OCI-LY1 (cell line): ENCODE measurements at regions not wholly inside any gene's neighbourhood (a gene's known extent, or its start where the extent isn't known, plus 50 kb on each side); places are given as distances from the start of the nearest gene placed in this dataset.

Source experiments
- H2AFZ ChIP-seq: fragments of 200-600 bp; sonication (generic), shearing (Covaris generic); 2 replicates; pipeline ENCODE4 v1.6.0; 2014; ENCODE audit warnings: antibody characterized with exemption, mild to moderate bottlenecking, low read length
- H3F3A ChIP-seq: fragments of 200-600 bp; sonication (generic), shearing (Covaris generic); 2 replicates; pipeline ENCODE4 v1.6.0; 2014; ENCODE audit warnings: mild to moderate bottlenecking, antibody characterized with exemption, low read length, moderate library complexity; ENCODE audit not compliant: insufficient read depth
- H3K27ac ChIP-seq: fragments of 200-600 bp; sonication (generic); 2 replicates; pipeline ENCODE4 v1.5.1; 2014; ENCODE audit warnings: low read length, mixed run types, mild to moderate bottlenecking, low read depth; ENCODE audit not compliant: poor library complexity, severe bottlenecking
- H3K27me3 ChIP-seq: fragments of 200-600 bp; sonication (generic); 2 replicates; pipeline ENCODE4 v1.6.0; 2014; ENCODE audit warnings: antibody characterized with exemption, mild to moderate bottlenecking, low read length, moderate library complexity; ENCODE audit not compliant: insufficient read depth
- H3K36me3 ChIP-seq: fragments of 200-600 bp; sonication (generic); 2 replicates; pipeline ENCODE4 v1.6.1; 2014; ENCODE audit warnings: mild to moderate bottlenecking, antibody characterized with exemption, low read length, moderate library complexity, mixed read lengths; ENCODE audit not compliant: insufficient read depth
- H3K4me1 ChIP-seq: fragments of 200-600 bp; sonication (generic); 2 replicates; pipeline ENCODE4 v1.5.1; 2014; ENCODE audit warnings: mild to moderate bottlenecking, low read length, moderate library complexity; ENCODE audit not compliant: insufficient read depth, severe bottlenecking
- H3K4me2 ChIP-seq: fragments of 200-600 bp; sonication (generic), shearing (Covaris generic); 2 replicates; pipeline ENCODE4 v1.6.1; 2014; ENCODE audit warnings: low read length
- H3K4me3 ChIP-seq: fragments of 200-600 bp; sonication (generic); 2 replicates; pipeline ENCODE4 v1.5.1; 2014; ENCODE audit warnings: low read length, low read depth, mild to moderate bottlenecking, mixed read lengths; ENCODE audit not compliant: poor library complexity, severe bottlenecking
- H3K79me2 ChIP-seq: fragments of 200-600 bp; shearing (Covaris generic); 2 replicates; pipeline ENCODE4 v1.6.1; 2016; ENCODE audit warnings: mixed run types, low read length, mixed read lengths; ENCODE audit not compliant: insufficient read depth
- H3K9ac ChIP-seq: fragments of 200-600 bp; sonication (generic), shearing (Covaris generic); 2 replicates; pipeline ENCODE4 v1.6.1; 2014; ENCODE audit warnings: mild to moderate bottlenecking, low read length, mixed read lengths
- H3K9me2 ChIP-seq: fragments of 200-600 bp; sonication (generic), shearing (Covaris generic); 2 replicates; pipeline ENCODE4 v1.6.1; 2014; ENCODE audit warnings: low read depth, mild to moderate bottlenecking, low read length, mixed read lengths
- H3K9me3 ChIP-seq: fragments of 200-600 bp; shearing (Covaris generic); 2 replicates; pipeline ENCODE4 v1.6.1; 2014; ENCODE audit warnings: low read length, mixed read lengths
- H4K20me1 ChIP-seq: fragments of 200-600 bp; sonication (generic), shearing (Covaris generic); 2 replicates; pipeline ENCODE4 v1.6.0; 2016; ENCODE audit warnings: mild to moderate bottlenecking, low read length; ENCODE audit not compliant: insufficient read depth
- CTCF ChIP-seq: fragments of 200-600 bp; sonication (generic), shearing (Covaris generic); IDR thresholded peaks from 2 replicates; pipeline ENCODE4 v1.5.1; 2017; ENCODE audit warnings: mild to moderate bottlenecking, antibody characterized with exemption, low read length, moderate library complexity, mixed read lengths
- EZH2 ChIP-seq: fragments of 200-600 bp; sonication (generic), shearing (Covaris generic); IDR thresholded peaks from 2 replicates; pipeline ENCODE4 v1.8.0; 2017; ENCODE audit warnings: borderline replicate concordance, mixed run types, mild to moderate bottlenecking, antibody characterized with exemption, low read length, moderate library complexity, mixed read lengths

DNA sequence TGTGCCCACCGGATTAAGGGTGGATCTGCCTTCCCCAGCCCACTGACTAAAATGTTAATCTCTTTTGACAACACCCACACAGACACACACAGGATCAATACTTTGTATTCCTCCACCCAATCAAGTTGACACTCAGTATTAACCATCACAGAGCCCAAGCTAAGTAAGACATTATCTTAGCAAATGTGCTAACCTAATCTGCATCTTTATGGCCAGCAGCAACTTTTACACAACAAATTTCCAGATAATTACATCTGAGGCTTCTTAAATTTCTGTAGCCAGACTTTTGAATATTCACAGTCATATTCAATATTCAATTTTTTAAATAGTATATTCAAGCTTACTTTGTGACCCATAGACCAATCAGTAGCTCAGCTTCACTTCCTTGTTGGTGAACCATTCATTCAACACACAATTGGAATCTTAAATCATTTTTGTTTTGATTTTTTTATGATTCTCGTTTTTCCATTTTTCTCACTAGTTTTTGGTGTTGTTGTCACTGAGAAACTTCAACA, 594.2 kb downstream of the IPMK start:
- Histone ChIP-seq H3F3A (no peaks in the 10 kb centered on the region), H3K36me3 (no peaks in the 10 kb centered on the region), H3K4me3 (no peak overlapping the region), H3K4me2 (no peak overlapping the region), H4K20me1 (no peaks in the 10 kb centered on the region), H3K9me2 (no peaks in the 10 kb centered on the region), H3K79me2 (no peaks in the 10 kb centered on the region), H2AFZ (no peak overlapping the region), H3K9me3 (no peaks in the 10 kb centered on the region), H3K9ac (no peak overlapping the region), H3K4me1 (no peaks in the 10 kb centered on the region), H3K27ac (no peak overlapping the region), H3K27me3 (no peaks in the 10 kb centered on the region)
- TF ChIP-seq EZH2 (no peak), CTCF (no peak)

DNA sequence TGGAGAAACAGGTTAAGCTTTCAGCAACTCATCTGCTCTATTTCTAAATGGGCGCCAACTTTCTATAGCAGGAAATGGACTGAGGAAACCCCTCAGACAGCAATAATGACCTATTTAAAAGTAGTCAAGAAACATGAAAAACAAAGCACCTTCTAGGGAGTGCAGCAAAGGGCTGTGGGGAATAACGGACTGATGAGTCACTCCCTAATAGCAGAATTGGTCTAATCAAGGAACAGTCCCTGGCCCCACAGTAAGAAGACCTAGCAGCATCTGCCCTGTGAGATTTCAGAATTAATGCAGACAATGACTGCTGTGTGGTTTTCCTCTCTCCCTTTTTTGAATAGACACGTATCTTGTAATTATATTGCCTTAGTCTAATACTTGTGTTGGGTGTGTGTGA, 602.9 kb downstream of the IPMK start:
- H3K4me3 ChIP-seq: no peak overlapping the region
- no peak overlapping the region for H3K9ac ChIP-seq
- no peaks in the 10 kb centered on the region for H3K9me3 ChIP-seq
- no peaks in the 10 kb centered on the region for H3K9me2 ChIP-seq
- H3K4me1 ChIP-seq: no peaks in the 10 kb centered on the region
- H3K27me3 ChIP-seq: no peaks in the 10 kb centered on the region
- H3K27ac ChIP-seq: no peak overlapping the region
- H4K20me1 ChIP-seq: no peaks in the 10 kb centered on the region
- H3F3A ChIP-seq: no peaks in the 10 kb centered on the region
- no peaks in the 10 kb centered on the region for H3K79me2 ChIP-seq
- H3K4me2 ChIP-seq: no peak overlapping the region
- H3K36me3 ChIP-seq: no peaks in the 10 kb centered on the region
- H2AFZ ChIP-seq: no peak overlapping the region
- TF ChIP-seq CTCF: no peak
- TF ChIP-seq EZH2: no peak

DNA sequence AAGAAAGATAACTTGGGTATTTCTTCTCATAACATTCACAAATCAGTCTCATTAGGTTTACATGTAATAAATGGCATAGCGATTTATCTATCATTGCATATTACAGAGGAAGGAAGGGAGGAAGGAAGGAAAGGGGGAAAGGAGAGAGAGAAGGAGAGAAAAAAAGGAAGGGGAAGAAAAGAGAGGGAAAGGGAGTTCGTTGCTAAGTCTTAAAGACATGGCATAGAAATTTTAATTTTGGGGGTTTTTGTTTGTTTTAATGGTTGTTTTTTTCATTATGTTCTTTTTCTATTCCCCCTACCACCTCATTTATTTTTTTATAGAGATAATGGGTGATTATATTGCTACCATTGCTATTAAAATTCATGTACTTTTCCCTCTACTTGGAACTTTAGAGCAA, 604.3 kb downstream of the IPMK start:
- H3K4me1 ChIP-seq: no peaks in the 10 kb centered on the region
- no peaks in the 10 kb centered on the region for H3K9me2 ChIP-seq
- H3K36me3 ChIP-seq: no peaks in the 10 kb centered on the region
- TF ChIP-seq EZH2: no peak
- TF ChIP-seq CTCF: no peak
- H3K79me2 ChIP-seq: no peaks in the 10 kb centered on the region
- no peaks in the 10 kb centered on the region for H3K9me3 ChIP-seq
- H3F3A ChIP-seq: no peaks in the 10 kb centered on the region
- H3K4me3 ChIP-seq: no peak overlapping the region
- H2AFZ ChIP-seq: no peak overlapping the region
- no peak overlapping the region for H3K9ac ChIP-seq
- no peaks in the 10 kb centered on the region for H3K27me3 ChIP-seq
- H4K20me1 ChIP-seq: no peaks in the 10 kb centered on the region
- no peak overlapping the region for H3K4me2 ChIP-seq
- no peak overlapping the region for H3K27ac ChIP-seq
